Ishikawa (cell line): ENCODE measurements at regions not wholly inside any gene's neighbourhood (a gene's known extent, or its start where the extent isn't known, plus 50 kb on each side); places are given as distances from the start of the nearest gene placed in this dataset.

Experiments used
- CEBPB ChIP-seq: IDR thresholded peaks from 2 replicates; pipeline ENCODE4 v1.6.1; 2012
- CREB1 ChIP-seq: IDR thresholded peaks from 2 replicates; pipeline ENCODE4 v1.6.1; 2012; ENCODE audit warnings: low read depth
- EGR1 ChIP-seq: IDR thresholded peaks from 2 replicates; pipeline ENCODE4 v1.6.1; 2012
- EP300 ChIP-seq: IDR thresholded peaks from 2 replicates; pipeline ENCODE4 v1.6.1; 2012; ENCODE audit warnings: borderline replicate concordance
- FOXM1 ChIP-seq: IDR thresholded peaks from 2 replicates; pipeline ENCODE4 v1.6.1; 2012; ENCODE audit warnings: low read depth, borderline replicate concordance
- MAX ChIP-seq: IDR thresholded peaks from 2 replicates; pipeline ENCODE4 v1.6.1; 2012
- NFIC ChIP-seq: IDR thresholded peaks from 2 replicates; pipeline ENCODE4 v1.6.1; 2012
- RAD21 ChIP-seq: IDR thresholded peaks from 2 replicates; pipeline ENCODE4 v1.6.1; 2012; ENCODE audit warnings: low read depth
- REST ChIP-seq: IDR thresholded peaks from 2 replicates; pipeline ENCODE4 v1.6.1; 2012; ENCODE audit warnings: low read depth, mild to moderate bottlenecking
- TAF1 ChIP-seq: IDR thresholded peaks from 2 replicates; pipeline ENCODE4 v1.6.1; 2012; ENCODE audit warnings: low read depth, mild to moderate bottlenecking
- TCF12 ChIP-seq: IDR thresholded peaks from 2 replicates; pipeline ENCODE4 v1.6.1; 2012; ENCODE audit warnings: low read depth
- TEAD4 ChIP-seq: IDR thresholded peaks from 2 replicates; pipeline ENCODE4 v1.6.1; 2012
- USF1 ChIP-seq: IDR thresholded peaks from 2 replicates; pipeline ENCODE4 v1.6.1; 2012
- YY1 ChIP-seq: IDR thresholded peaks from 2 replicates; pipeline ENCODE4 v1.6.1; 2012; ENCODE audit warnings: low read depth
- ZBTB7A ChIP-seq: IDR thresholded peaks from 2 replicates; pipeline ENCODE4 v1.6.1; 2012; ENCODE audit warnings: low read depth

GRCh38 chr19:30897553-30897952, 451.7 kb downstream of the TSHZ3 start:
- no peak for TF ChIP-seq RAD21
- TF ChIP-seq MAX: no peak
- no peak for TF ChIP-seq CREB1
- no peak for TF ChIP-seq YY1
- TF ChIP-seq TCF12: no peak
- TF ChIP-seq ZBTB7A: no peak
- no peak for TF ChIP-seq REST
- no peak for TF ChIP-seq NFIC
- no peak for TF ChIP-seq FOXM1

- TF ChIP-seq REST: no peak
- no peak for TF ChIP-seq EP300
- TF ChIP-seq FOXM1: no peak
- no peak for TF ChIP-seq TCF12
- TF ChIP-seq RAD21: no peak
- no peak for TF ChIP-seq USF1
- TF ChIP-seq CREB1: no peak
- TF ChIP-seq EGR1: no peak
- no peak for TF ChIP-seq NFIC
- no peak for TF ChIP-seq MAX
- no peak for TF ChIP-seq YY1
Measured at GRCh38 chr19:30897034-30897433, 452.2 kb downstream of the TSHZ3 start.

GRCh38 chr19:30896554-30896953, 452.7 kb downstream of the TSHZ3 start:
- TF ChIP-seq TEAD4 (no peak), YY1 (no peak), ZBTB7A (no peak), MAX (no peak), RAD21 (no peak), REST (no peak), FOXM1 (no peak), TAF1 (no peak), EGR1 (no peak), USF1 (no peak), TCF12 (no peak), CEBPB (no peak), NFIC (no peak), CREB1 (no peak), EP300 (no peak)

- no peak for TF ChIP-seq FOXM1
- TF ChIP-seq USF1: no peak
- no peak for TF ChIP-seq REST
- TF ChIP-seq EP300: no peak
Measured at GRCh38 chr19:30895946-30896345, 453.3 kb downstream of the TSHZ3 start.
